Neuronal stem cell (in vitro differentiated cells): ENCODE measurements at regions not wholly inside any gene's neighbourhood (a gene's known extent, or its start where the extent isn't known, plus 50 kb on each side); places are given as distances from the start of the nearest gene placed in this dataset.

Experiments
- DNase-seq: peaks from one replicate; pipeline ENCODE4 v3.0.0-alpha.2; 2013; ENCODE audit warnings: low spot score
- H2AFZ ChIP-seq: one replicate; pipeline ENCODE4 v1.6.1; 2013; ENCODE audit warnings: mild to moderate bottlenecking, low read length, inconsistent platforms
- H2AK5ac ChIP-seq: 2 replicates; pipeline ENCODE4 v1.6.1; 2013; ENCODE audit warnings: low read depth, mild to moderate bottlenecking, inconsistent platforms, low read length, moderate library complexity, mixed read lengths
- H2BK120ac ChIP-seq: 2 replicates; pipeline ENCODE4 v1.6.1; 2013; ENCODE audit warnings: low read depth, mild to moderate bottlenecking, inconsistent platforms, low read length, moderate library complexity, mixed read lengths
- H2BK12ac ChIP-seq: one replicate; pipeline ENCODE4 v1.6.1; 2013; ENCODE audit warnings: low read length, inconsistent platforms
- H2BK15ac ChIP-seq: 2 replicates; pipeline ENCODE4 v1.6.1; 2013; ENCODE audit warnings: mild to moderate bottlenecking, low read length, inconsistent platforms, mixed read lengths
- H2BK5ac ChIP-seq: one replicate; pipeline ENCODE4 v1.6.1; 2013; ENCODE audit warnings: inconsistent platforms, mild to moderate bottlenecking, low read length, moderate library complexity
- H3K14ac ChIP-seq: one replicate; pipeline ENCODE4 v1.6.1; 2013; ENCODE audit warnings: low read length, inconsistent platforms
- H3K18ac ChIP-seq: 2 replicates; pipeline ENCODE4 v1.6.1; 2013; ENCODE audit warnings: low read length, inconsistent platforms
- H3K23ac ChIP-seq: 2 replicates; pipeline ENCODE4 v1.6.1; 2013; ENCODE audit warnings: low read depth, mild to moderate bottlenecking, mixed read lengths, low read length, inconsistent platforms; ENCODE audit not compliant: poor library complexity
- H3K27ac ChIP-seq: replicated peaks from 3 replicates; pipeline ENCODE4 v1.5.1; 2013; ENCODE audit warnings: low read length, inconsistent platforms
- H3K27me3 ChIP-seq, 3 experiments: 2 replicates each; pipeline ENCODE4 v1.6.1; 2013; ENCODE audit warnings: low read length in 3 of 3, mild to moderate bottlenecking in 2 of 3, inconsistent platforms in 1 of 3, low read depth in 1 of 3, mixed read lengths in 1 of 3, moderate library complexity in 1 of 3; ENCODE audit not compliant: control insufficient read depth in 3 of 3, insufficient read depth in 3 of 3
- H3K36me3 ChIP-seq, 2 donors: replicated peaks in 1 of 2; 2 replicates each; pipeline ENCODE4 v1.6.1; 2013; ENCODE audit warnings: low read length in 2 of 2; ENCODE audit not compliant: control insufficient read depth in 2 of 2, insufficient read depth in 2 of 2
- H3K4ac ChIP-seq: 2 replicates; pipeline ENCODE4 v1.6.1; 2013; ENCODE audit warnings: inconsistent platforms, mild to moderate bottlenecking, low read length, moderate library complexity
- H3K4me1 ChIP-seq, 2 donors: 1 replicate in 1 of 2; 2 replicates in 1 of 2; pipeline ENCODE4 v1.6.1; 2013; ENCODE audit warnings: low read length in 2 of 2, low read depth in 1 of 2; ENCODE audit not compliant: control insufficient read depth in 2 of 2, insufficient read depth in 1 of 2
- H3K4me2 ChIP-seq: one replicate; pipeline ENCODE4 v1.6.1; 2013; ENCODE audit warnings: mild to moderate bottlenecking, low read length, inconsistent platforms; ENCODE audit not compliant: insufficient read depth, poor library complexity, severe bottlenecking
- H3K4me3 ChIP-seq, 2 donors: 2 replicates each; pipeline ENCODE4 v1.5.1; 2013; ENCODE audit warnings: low read length in 2 of 2, mild to moderate bottlenecking in 2 of 2, inconsistent platforms in 1 of 2, moderate library complexity in 1 of 2
- H3K79me1 ChIP-seq: one replicate; pipeline ENCODE4 v1.6.1; 2013; ENCODE audit warnings: low read depth, mild to moderate bottlenecking, inconsistent platforms, low read length, moderate library complexity
- H3K9ac ChIP-seq: one replicate; pipeline ENCODE4 v1.6.1; 2013; ENCODE audit warnings: mild to moderate bottlenecking, low read depth, low read length, inconsistent platforms; ENCODE audit not compliant: poor library complexity
- H3K9me3 ChIP-seq, 2 donors: replicated peaks in 1 of 2; 2 replicates each; pipeline versions ENCODE3 to v1.6.1; 2013; ENCODE audit warnings: low read length in 2 of 2, mild to moderate bottlenecking in 2 of 2, inconsistent platforms in 1 of 2, low read depth in 1 of 2, mixed read lengths in 1 of 2, moderate library complexity in 1 of 2; ENCODE audit not compliant: control insufficient read depth in 2 of 2, insufficient read depth in 1 of 2
- H4K8ac ChIP-seq: one replicate; pipeline ENCODE4 v1.6.1; 2013; ENCODE audit warnings: low read depth, mild to moderate bottlenecking, inconsistent platforms, low read length, moderate library complexity
- H4K91ac ChIP-seq: one replicate; pipeline ENCODE4 v1.6.1; 2013; ENCODE audit warnings: low read length, low read depth, mild to moderate bottlenecking, inconsistent platforms; ENCODE audit not compliant: poor library complexity
- WGBS, 2 donors: extraction: QIAGEN DNeasy Blood & Tissue Kit; methylation state at CpG; one replicate each; pipeline ENCODE4 v1.1.7; 2013; ENCODE audit warnings: missing lambda C conversion rate in 2 of 2, mixed read lengths in 1 of 2; ENCODE audit not compliant: insufficient read length in 2 of 2, insufficient replicate concordance in 1 of 2; ENCODE audit errors: extremely low coverage in 2 of 2; 5-methylcytosine and 5-hydroxymethylcytosine counted together

DNA sequence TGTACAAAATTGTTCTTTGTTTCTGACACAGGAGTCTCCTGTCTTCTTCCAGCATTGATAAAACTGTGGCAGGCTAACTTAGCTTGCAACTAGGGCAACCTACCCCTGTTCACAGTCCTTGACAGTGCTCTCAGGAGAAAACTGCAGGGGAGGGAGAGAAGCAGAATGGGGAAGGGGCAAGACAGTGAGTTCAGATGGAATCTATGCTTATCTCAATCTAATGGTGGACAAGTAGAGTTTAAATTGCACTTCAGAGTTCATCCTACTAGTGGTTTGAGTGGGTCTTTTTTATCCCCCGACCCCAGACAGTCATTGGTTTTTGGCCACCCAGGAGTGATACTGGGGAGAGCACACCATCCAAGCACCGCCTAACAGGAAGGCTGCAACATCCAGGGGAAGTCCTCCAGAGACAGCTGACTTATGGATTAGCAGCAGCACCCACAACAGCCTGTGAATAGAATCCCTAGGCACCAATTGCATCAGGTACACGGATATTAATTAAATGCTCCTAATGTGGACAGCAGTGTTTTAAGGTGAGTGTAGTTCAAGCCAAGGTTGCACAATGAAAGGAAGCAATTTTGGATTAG, 236.6 kb downstream of the NHLRC3 start:
- Histone ChIP-seq H3K23ac (no peak overlapping the region), H3K27ac (no peak overlapping the region), H2BK120ac (no peak overlapping the region), H3K79me1 (no peaks in the 10 kb centered on the region), H3K4me1 (peaks cover 0 to 6% of the 10 kb centered on the region in 2 donors), H3K9me3 (peaks cover 0 to under 1% of the 10 kb centered on the region in 2 donors), H2BK15ac (no peak overlapping the region), H3K9ac (no peak overlapping the region), H4K8ac (no peak overlapping the region), H3K4me2 (no peak overlapping the region), H4K91ac (no peak overlapping the region), H3K4ac (no peak overlapping the region), H3K4me3 (no peak overlapping the region), H2BK5ac (no peak overlapping the region), H3K14ac (no peak overlapping the region), H2AFZ (peak overlapping the region; percentile 38), H3K27me3 (no peaks in the 10 kb centered on the region), H3K18ac (no peak overlapping the region), H2BK12ac (no peak overlapping the region), H2AK5ac (no peak overlapping the region), H3K36me3 (no peaks in the 10 kb centered on the region)
- no peak for DNase-seq
- WGBS, 2 donors = no CpG with 5 or more reads among the region's 3 CpGs

DNA sequence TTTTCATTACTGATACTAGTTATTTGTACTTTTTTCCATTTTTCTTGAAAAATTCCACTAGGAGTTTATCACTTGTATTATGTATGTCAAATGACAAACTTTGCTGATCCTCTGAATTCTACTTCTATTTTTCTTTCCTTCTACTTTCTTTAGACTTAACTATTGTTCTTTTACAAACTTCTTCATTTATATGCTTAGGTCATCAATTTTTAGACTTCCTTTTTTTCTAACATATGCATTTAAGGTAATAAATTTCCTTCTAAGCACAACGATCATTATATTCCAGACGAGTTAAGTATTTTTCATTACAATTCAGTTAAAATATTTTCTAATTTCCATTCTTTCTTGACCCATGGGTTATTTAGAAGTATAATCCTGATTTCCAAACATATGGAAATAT, 240.8 kb downstream of the NHLRC3 start:
- no peak overlapping the region for H4K91ac ChIP-seq
- no peak overlapping the region for H2BK15ac ChIP-seq
- no peak overlapping the region for H4K8ac ChIP-seq
- H2BK120ac ChIP-seq = no peak overlapping the region
- peaks cover 0 to 8% of the 10 kb centered on the region in 2 donors for H3K4me1 ChIP-seq
- no CpG with 5 or more reads among the region's 2 CpGs for WGBS, 2 donors
- no peaks in the 10 kb centered on the region for H3K36me3 ChIP-seq
- no peak overlapping the region for H3K18ac ChIP-seq
- H3K4ac ChIP-seq = no peak overlapping the region
- H2BK5ac ChIP-seq = no peak overlapping the region
- H2AFZ ChIP-seq = no peak overlapping the region
- no peak overlapping the region for H3K4me2 ChIP-seq
- no peak overlapping the region for H3K14ac ChIP-seq
- H3K23ac ChIP-seq = no peak overlapping the region
- DNase-seq = no peak
- no peak overlapping the region for H3K4me3 ChIP-seq
- H2AK5ac ChIP-seq = no peak overlapping the region
- no peak overlapping the region for H2BK12ac ChIP-seq
- H3K27me3 ChIP-seq = no peaks in the 10 kb centered on the region
- H3K79me1 ChIP-seq = no peaks in the 10 kb centered on the region
- no peak overlapping the region for H3K27ac ChIP-seq
- peaks cover 0 to 3% of the 10 kb centered on the region in 2 donors for H3K9me3 ChIP-seq
- no peak overlapping the region for H3K9ac ChIP-seq

DNA sequence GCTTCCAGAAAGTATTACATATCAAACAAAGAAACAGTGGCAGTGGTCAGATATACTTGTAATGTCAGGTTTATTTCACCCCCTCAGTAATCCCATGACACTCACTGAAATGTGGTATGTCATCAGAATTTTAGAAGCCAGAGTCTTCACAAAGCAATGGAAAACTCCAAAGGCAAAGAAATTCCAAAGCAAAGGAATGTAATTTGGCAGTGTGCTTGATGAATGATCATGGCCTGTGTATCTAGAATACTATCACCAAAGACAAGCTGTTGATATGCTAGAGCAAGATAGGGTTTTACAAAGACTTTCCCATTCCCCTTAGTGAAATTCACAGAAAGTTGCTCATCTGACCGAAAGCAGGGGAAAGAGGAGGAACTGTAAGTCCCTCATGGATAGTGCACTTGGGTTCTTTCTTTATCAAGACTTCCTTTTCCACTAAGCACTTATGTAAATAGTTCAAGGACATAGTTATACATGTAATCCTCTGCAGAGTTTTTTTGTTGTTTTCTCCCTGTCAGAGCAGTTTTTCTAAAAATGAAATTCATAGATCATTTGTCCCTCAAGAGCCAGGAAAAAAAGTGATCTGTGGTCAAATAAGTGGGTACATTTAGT, 243.4 kb downstream of the NHLRC3 start:
- no peak overlapping the region for H2AFZ ChIP-seq
- H3K36me3 ChIP-seq = no peaks in the 10 kb centered on the region
- no peak overlapping the region for H4K8ac ChIP-seq
- peaks cover 0 to 4% of the 10 kb centered on the region in 2 donors for H3K9me3 ChIP-seq
- no peak overlapping the region for H2AK5ac ChIP-seq
- no CpG with 5 or more reads among the region's 1 CpG for WGBS, 2 donors
- H2BK15ac ChIP-seq = no peak overlapping the region
- H3K4me3 ChIP-seq = no peak overlapping the region
- no peak overlapping the region for H2BK5ac ChIP-seq
- no peak overlapping the region for H3K9ac ChIP-seq
- no peak overlapping the region for H3K27ac ChIP-seq
- no peaks in the 10 kb centered on the region for H3K27me3 ChIP-seq
- H3K14ac ChIP-seq = no peak overlapping the region
- H3K4me2 ChIP-seq = no peak overlapping the region
- H3K4me1 ChIP-seq = peaks cover 0 to 2% of the 10 kb centered on the region in 2 donors
- no peak overlapping the region for H4K91ac ChIP-seq
- H3K23ac ChIP-seq = no peak overlapping the region
- H2BK120ac ChIP-seq = no peak overlapping the region
- no peak overlapping the region for H3K18ac ChIP-seq
- no peak for DNase-seq
- H2BK12ac ChIP-seq = no peak overlapping the region
- no peaks in the 10 kb centered on the region for H3K79me1 ChIP-seq
- no peak overlapping the region for H3K4ac ChIP-seq

DNA sequence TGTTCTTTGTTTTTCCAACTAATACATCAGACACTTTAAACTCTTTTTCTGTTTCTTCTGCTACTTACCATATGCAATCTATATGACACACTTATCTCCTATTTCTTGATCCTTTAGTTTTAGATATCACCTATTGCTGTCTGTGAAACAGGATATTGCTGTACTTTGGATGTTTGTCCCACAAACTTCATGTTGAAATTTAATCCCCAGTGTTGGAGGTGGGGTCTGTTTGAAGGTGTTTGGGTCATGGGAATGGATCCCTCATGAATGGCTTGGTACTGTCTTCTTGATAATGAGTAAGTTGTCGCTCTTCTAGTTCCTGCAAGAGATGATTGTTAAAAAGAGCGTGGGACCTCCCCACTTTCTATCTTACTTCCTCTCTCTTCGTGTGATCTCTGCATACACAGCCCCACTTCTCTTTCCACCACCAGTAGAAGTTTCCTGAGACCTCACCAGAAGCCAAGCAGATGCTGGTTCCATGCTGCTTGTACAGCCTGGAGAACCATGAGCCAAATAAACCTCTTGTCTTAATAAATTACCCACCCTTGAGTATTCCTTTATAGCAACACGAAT, 244.2 kb downstream of the NHLRC3 start:
- Histone ChIP-seq H3K4me1 (peaks cover 0 to 2% of the 10 kb centered on the region in 2 donors), H3K27me3 (no peaks in the 10 kb centered on the region), H4K8ac (no peak overlapping the region), H3K4me2 (no peak overlapping the region), H3K4ac (no peak overlapping the region), H3K23ac (no peak overlapping the region), H4K91ac (no peak overlapping the region), H3K79me1 (no peaks in the 10 kb centered on the region), H3K18ac (no peak overlapping the region), H3K9ac (no peak overlapping the region), H3K36me3 (no peaks in the 10 kb centered on the region), H2AFZ (no peak overlapping the region), H2AK5ac (no peak overlapping the region), H3K9me3 (peaks cover 0 to 13% of the 10 kb centered on the region in 2 donors), H2BK15ac (no peak overlapping the region), H2BK120ac (no peak overlapping the region), H2BK5ac (no peak overlapping the region), H3K27ac (no peak overlapping the region), H3K4me3 (no peak overlapping the region), H3K14ac (no peak overlapping the region), H2BK12ac (no peak overlapping the region)
- WGBS, 2 donors = no CpG with 5 or more reads among the region's 4 CpGs
- DNase-seq = no peak
